Duodenal mucosa (tissue), 2 donors: ENCODE measurements at regions not wholly inside any gene's neighbourhood (a gene's known extent, or its start where the extent isn't known, plus 50 kb on each side); places are given as distances from the start of the nearest gene placed in this dataset.

Experiments
- H3K27ac ChIP-seq: one replicate; pipeline ENCODE4 v1.7.0; 2013; ENCODE audit warnings: low read depth, low read length
- H3K27me3 ChIP-seq, 2 donors: one replicate each; pipeline ENCODE4 v1.7.0; 2013; ENCODE audit warnings: low read length in 2 of 2, control low read depth in 1 of 2; ENCODE audit not compliant: insufficient read depth in 2 of 2, control insufficient read depth in 1 of 2
- H3K36me3 ChIP-seq, 2 donors: one replicate each; pipeline ENCODE4 v1.7.0; 2013; ENCODE audit warnings: low read length in 2 of 2, control low read depth in 1 of 2; ENCODE audit not compliant: insufficient read depth in 2 of 2, control insufficient read depth in 1 of 2
- H3K4me1 ChIP-seq, 2 donors: one replicate each; pipeline ENCODE4 v1.7.0; 2013; ENCODE audit warnings: low read length in 2 of 2, control low read depth in 1 of 2; ENCODE audit not compliant: insufficient read depth in 2 of 2, control insufficient read depth in 1 of 2
- H3K4me3 ChIP-seq, 2 donors: one replicate each; pipeline ENCODE4 v1.7.0; 2013; ENCODE audit warnings: low read length in 2 of 2, low read depth in 1 of 2
- H3K9ac ChIP-seq, 2 donors: one replicate each; pipeline ENCODE4 v1.7.0; 2013; ENCODE audit warnings: low read length in 2 of 2, low read depth in 1 of 2
- H3K9me3 ChIP-seq, 2 donors: one replicate each; pipeline ENCODE4 v1.7.0; 2013; ENCODE audit warnings: low read length in 2 of 2, control low read depth in 1 of 2; ENCODE audit not compliant: control insufficient read depth in 1 of 2

GRCh38 chr15:58336161-58336560 is 95.6 kb upstream of the LIPC start:
- H3K27me3 ChIP-seq = no peaks in the 10 kb centered on the region
- H3K9ac ChIP-seq = no peak overlapping the region
- no peaks in the 10 kb centered on the region for H3K36me3 ChIP-seq

GRCh38 chr15:58340176-58340575 is 91.6 kb upstream of the LIPC start:
- H3K27ac ChIP-seq = no peak overlapping the region
- no peaks in the 10 kb centered on the region for H3K9me3 ChIP-seq
- H3K4me1 ChIP-seq = no peaks in the 10 kb centered on the region
- H3K4me3 ChIP-seq = no peak overlapping the region
- H3K36me3 ChIP-seq = no peaks in the 10 kb centered on the region
- H3K27me3 ChIP-seq = no peaks in the 10 kb centered on the region
- H3K9ac ChIP-seq = no peak overlapping the region

More at GRCh38 chr15:58336161-58336560, 95.6 kb upstream of the LIPC start:
- Histone ChIP-seq H3K4me1 (peaks cover 20 to 23% of the 10 kb centered on the region in 2 donors), H3K27ac (no peak overlapping the region), H3K4me3 (no peak overlapping the region), H3K9me3 (no peaks in the 10 kb centered on the region)

GRCh38 chr15:58342508-58342907 is 89.3 kb upstream of the LIPC start:
- Histone ChIP-seq H3K9ac (no peak overlapping the region), H3K27me3 (no peaks in the 10 kb centered on the region), H3K27ac (no peak overlapping the region), H3K36me3 (no peaks in the 10 kb centered on the region), H3K9me3 (no peaks in the 10 kb centered on the region), H3K4me1 (no peaks in the 10 kb centered on the region), H3K4me3 (no peak overlapping the region)

GRCh38 chr15:58344213-58345070 is 87.3 kb upstream of the LIPC start:
- H3K4me1 ChIP-seq = no peaks in the 10 kb centered on the region
- no peaks in the 10 kb centered on the region for H3K27me3 ChIP-seq
- no peaks in the 10 kb centered on the region for H3K36me3 ChIP-seq
- H3K27ac ChIP-seq = no peak overlapping the region
- no peak overlapping the region for H3K9ac ChIP-seq
- no peaks in the 10 kb centered on the region for H3K9me3 ChIP-seq
- no peak overlapping the region for H3K4me3 ChIP-seq

GRCh38 chr15:58346361-58346760 is 85.4 kb upstream of the LIPC start:
- Histone ChIP-seq H3K36me3 (no peaks in the 10 kb centered on the region), H3K4me1 (no peaks in the 10 kb centered on the region), H3K27me3 (no peaks in the 10 kb centered on the region), H3K9ac (no peak overlapping the region), H3K27ac (no peak overlapping the region), H3K4me3 (no peak overlapping the region), H3K9me3 (no peaks in the 10 kb centered on the region)

GRCh38 chr15:58348095-58348812 is 83.5 kb upstream of the LIPC start:
- Histone ChIP-seq H3K27me3 (no peaks in the 10 kb centered on the region), H3K27ac (no peak overlapping the region), H3K36me3 (no peaks in the 10 kb centered on the region), H3K4me3 (no peak overlapping the region), H3K4me1 (no peaks in the 10 kb centered on the region), H3K9me3 (no peaks in the 10 kb centered on the region), H3K9ac (no peak overlapping the region)

- Histone ChIP-seq H3K27ac (no peak overlapping the region), H3K9me3 (no peaks in the 10 kb centered on the region), H3K9ac (no peak overlapping the region), H3K4me1 (no peaks in the 10 kb centered on the region), H3K27me3 (no peaks in the 10 kb centered on the region), H3K36me3 (no peaks in the 10 kb centered on the region), H3K4me3 (no peak overlapping the region)
These were observed 79.5 kb upstream of the LIPC start for GRCh38 chr15:58352026-58352929.

- Histone ChIP-seq H3K4me1 (no peaks in the 10 kb centered on the region), H3K36me3 (no peaks in the 10 kb centered on the region), H3K9ac (no peak overlapping the region), H3K27me3 (no peaks in the 10 kb centered on the region), H3K9me3 (no peaks in the 10 kb centered on the region), H3K4me3 (no peak overlapping the region), H3K27ac (no peak overlapping the region)
These were observed 76.3 kb upstream of the LIPC start for GRCh38 chr15:58355382-58355971.

GRCh38 chr15:58355973-58356372 is 75.8 kb upstream of the LIPC start:
- Histone ChIP-seq H3K4me3 (no peak overlapping the region), H3K9ac (no peak overlapping the region), H3K36me3 (no peaks in the 10 kb centered on the region), H3K27ac (no peak overlapping the region), H3K27me3 (no peaks in the 10 kb centered on the region), H3K4me1 (no peaks in the 10 kb centered on the region), H3K9me3 (no peaks in the 10 kb centered on the region)
